HG03139 (cell line): ENCODE measurements at regions not wholly inside any gene's neighbourhood (a gene's known extent, or its start where the extent isn't known, plus 50 kb on each side); places are given as distances from the start of the nearest gene placed in this dataset.

Experiments
- ATAC-seq: cut with Tn5 transposase; IDR thresholded peaks from one replicate; pipeline ENCODE4 v1.9.1; 2021; ENCODE audit not compliant: unreplicated experiment

DNA sequence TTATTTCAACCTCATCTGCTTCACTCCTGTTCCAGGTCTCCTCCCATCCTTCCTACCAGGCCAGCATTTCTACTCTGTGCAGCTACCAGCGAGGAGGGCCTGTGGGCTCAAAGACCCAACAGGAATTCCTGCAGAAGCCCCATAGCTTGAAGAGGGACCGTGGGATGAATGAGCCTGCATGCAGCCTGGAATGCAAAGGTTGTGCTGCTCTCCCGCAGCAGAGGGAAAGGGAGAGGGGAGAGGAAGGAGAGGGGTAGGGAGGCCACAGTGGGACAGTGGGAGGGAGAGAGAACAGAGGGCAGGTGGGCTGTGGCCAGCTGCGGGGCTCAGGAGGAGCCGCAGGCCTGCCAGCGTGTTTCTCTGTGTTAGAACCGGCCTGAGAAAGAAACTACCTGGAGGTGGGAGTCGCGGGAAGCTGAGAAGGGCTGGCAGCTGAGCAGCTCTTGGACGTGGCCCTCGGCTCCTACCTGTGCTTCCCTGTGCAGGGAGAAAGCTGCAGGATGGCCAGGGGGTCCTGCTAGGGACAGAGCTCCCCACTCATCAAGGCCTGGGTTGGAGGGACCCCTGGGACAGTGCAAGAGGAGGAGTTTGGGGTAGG is 66.1 kb upstream of the MLN start:
- no peak for ATAC-seq

DNA sequence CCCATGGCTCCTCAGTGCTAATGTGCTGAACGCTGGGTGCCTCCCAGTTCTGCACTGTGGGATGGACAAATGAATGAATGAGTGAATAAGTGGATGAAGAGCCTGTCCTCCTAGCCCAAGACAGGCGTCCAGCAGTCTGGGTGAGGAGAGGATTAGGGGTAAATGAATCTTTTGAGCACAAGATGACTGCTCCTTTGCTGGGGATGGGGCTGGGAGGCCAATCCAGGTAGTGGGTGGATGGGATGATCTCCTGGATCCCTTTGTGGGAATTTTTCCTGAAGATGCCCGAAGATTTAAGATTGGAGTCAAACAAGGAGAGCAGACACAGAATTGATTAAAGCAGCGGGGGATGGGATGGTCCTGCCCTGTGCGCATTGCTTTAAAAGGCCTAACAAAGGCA is 65.3 kb upstream of the MLN start:
- ATAC-seq: no peak

DNA sequence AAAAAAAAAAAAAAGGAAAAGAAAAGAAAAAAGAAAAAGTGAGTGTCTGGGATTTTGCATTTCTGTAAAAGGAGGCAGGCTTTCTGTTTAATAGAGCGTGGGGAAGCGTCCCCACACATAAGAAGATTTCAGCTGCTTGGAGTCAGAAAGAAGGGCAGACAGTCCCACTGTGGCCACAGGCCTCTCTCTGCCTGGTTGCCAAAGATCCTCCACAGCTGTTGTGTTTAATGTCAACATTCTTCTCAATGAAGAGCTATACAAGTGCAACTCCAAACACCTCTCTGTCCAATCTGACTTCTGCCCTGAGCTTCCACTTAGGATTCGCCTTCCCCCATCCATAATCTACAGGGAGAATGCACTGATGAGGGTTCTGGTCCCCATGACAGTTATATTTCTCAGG is 64.3 kb upstream of the MLN start:
- ATAC-seq: no peak

DNA sequence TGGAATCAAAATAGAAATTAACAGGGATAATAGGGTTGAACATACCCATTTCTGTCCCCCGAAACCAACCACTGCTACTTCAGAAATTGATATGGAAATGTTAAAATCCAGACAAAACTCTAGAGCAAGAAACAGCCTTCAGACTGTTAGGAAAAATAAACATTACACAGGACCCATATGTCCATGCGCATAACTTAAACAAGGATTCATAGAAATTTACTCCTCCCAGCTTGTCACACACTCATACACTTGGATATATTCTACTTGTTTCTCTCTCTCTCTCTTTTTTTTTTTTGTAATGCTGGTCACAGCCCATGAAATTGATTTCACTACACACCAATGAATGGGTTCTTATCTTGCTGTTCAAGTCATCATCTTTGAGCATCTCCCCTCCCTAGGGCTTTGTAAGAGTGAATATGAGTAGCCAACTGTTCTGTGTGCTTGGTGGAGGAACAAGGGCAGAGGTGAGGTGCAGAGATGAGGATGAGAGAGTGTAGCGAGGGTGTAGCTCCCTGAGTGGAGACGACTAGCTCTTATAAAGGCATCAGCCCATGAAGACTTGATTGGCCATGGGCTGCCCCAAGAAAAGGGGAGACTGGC is 61.8 kb upstream of the MLN start:
- ATAC-seq: no peak

DNA sequence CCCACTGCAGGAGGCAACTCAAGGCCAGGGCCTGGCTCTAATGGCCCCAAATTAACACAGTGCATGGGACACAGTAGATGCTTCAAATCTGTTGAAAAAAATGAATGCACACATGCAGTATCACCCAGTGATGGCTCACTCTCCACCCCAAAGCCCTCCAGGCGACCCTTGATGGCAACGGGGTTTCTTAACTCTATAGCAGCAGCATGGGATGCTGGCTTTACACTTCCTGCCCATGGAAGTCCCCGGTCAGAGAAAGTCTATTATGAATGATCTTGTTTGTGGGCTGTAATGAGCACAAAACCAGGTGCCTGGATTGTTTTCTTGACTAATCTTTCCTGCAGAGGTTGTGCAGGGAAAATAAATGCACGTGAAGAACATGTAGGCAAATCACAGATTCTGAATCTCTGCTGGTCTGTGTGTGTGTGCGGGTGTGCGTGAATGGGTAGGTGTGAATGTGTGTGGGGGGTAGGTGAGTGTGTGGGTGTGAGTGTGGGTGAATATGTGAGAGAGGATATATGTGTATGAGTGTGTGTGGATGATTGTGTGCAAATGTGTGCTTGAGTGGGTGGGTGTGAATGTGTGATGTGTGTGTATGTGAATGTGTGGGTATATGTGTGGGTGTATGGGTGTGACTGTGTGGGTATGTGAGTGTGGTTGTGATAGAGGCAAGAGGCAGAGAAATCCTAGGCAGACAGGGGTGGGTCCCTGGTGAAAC is 60.1 kb upstream of the MLN start:
- no peak for ATAC-seq

DNA sequence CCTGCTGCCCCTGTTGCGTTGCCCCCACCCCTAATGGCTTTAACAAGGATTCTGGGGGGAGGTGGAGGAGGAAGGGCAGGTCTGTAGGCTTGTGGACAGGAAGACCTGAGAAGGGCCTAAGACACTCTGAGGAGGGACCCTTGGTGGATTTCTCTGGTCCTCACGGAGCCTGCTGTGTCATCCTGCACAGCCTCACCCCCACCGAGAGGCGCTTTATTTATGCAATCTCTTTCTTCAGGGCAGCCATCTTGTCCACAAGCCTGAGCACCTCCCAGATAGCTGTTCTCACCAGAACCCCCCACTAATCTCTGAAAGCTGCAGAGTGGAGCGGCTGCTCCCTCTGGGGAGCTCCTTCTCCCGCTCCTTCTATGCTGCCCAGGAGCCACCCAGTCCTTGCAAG is 59.3 kb upstream of the MLN start:
- ATAC-seq: no peak

DNA sequence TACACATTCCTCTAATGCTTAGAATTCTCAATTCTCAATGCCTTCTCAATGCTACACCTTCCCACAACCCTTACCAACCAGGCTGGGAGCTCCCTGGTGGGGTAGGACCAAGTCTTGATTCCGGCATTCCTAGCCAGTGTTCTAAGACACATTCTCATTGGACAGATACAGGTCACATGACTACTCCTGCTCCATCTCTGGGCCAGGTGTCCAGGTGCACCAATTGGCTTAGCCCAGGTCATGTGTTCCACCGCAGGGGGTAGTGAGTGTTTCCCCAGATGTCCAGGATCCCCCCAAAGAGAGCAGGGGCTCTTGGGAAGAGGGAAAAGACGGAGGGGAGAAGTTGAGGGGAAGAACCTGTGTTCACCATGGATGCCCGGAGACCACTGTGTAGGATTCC is 58.7 kb upstream of the MLN start:
- ATAC-seq: no peak

DNA sequence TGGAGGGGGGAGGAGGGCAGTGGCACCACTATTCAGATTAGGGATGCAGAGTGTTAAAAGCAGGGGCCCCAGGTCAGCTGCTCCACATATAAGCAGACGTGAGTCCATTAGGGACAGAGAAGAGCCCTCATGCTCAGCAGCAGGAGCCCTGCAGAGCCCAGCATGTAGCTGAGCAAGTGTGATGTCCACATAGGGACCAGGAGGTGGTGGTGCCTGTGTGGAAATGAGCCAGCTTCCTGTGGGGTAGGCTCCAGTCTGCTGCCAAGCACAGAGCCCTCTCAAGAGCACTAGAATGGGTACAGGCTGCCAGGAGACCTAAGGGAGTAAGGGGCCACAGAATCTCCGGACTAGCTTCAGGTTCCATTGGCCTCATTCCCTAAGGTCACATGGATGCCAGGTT is 57.9 kb upstream of the MLN start:
- ATAC-seq: no peak

DNA sequence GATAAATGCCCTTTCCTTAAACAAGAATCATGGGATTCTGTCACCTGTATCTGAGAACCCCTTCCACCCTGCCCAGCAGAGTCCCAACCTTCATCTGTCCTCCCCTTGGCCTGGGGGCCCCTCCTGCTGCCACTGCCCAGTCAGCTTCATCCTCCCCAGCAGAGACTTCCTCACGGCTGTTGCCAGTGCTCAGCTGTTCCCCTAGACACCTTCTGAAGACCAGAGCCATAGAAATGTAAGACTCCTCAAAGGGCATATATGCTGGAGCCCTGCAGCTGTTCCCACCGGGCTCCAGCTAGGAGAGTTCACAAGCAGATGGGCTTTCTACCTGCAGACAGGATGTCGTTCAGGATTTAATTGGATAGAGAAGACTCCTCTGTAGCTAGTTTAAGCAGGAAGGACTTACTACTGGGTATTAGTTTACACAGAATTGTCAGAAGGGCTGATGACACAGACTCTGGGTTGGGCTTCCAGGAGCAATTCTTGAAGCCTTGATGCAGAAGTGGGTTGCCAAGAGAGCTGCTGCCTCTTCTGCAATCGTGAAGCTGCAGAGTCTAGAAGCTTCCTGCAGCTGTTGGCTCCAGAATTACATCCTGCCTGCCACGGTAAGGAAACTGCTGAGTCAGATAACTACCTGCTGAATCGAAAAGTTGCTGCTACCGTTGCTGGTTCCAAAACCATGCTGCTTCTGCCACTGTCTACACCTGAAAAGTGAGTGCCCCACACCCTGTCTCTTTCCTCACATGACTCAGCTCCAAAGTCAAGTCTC is 57.1 kb upstream of the MLN start:
- no peak for ATAC-seq

DNA sequence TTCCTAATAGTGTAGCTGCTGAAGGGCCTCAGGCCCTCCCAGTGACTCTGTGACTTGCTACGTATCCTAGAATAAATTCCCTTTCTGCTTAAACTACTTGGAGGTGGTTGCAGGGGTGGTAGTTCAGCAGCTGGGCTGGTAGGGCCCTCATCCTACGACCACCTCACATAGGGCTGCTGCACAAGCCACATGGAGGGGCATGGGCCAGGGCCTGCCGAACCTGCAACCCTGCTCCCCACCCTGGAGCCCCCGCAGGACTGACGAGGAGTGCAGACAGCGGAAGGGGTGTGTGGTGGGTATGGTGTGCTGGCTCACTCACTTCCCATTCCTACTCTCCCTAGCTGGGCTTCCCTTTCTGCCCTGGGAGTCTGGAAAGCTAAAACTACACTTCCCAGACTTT is 56.2 kb upstream of the MLN start:
- no peak for ATAC-seq

DNA sequence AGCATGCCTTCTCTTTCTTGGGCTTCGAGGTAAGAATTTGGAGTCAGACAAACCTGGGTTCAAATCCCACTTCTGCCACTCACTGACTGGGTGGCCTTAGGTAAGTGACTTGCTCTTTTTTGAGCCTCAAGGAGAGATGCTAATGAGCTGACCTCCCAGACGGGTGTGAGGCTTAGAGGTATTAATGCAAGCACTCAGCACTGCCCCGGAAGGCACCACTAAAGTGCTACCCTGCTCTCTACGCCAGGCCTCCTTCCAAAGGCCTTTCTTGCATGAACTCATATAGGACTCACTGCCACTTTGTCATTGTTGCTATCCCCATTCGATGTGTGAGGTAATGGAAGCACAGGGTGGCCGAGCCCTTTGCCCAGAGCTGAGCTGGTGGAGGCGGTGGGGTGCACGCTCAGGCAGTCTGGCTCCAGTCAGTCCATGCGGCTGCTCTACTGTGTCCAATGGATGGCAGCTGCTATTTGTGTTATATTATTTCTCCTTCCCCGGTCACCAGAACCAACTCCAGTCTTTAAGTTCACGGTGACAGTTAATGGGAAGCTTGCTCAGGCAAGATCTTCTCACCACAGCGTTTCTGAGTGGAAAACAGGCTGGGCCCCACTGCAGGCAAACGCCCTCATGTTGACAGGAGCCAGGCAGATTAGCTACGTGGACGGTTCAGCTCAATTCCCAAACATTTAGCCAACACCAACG is 55.2 kb upstream of the MLN start:
- no peak for ATAC-seq

DNA sequence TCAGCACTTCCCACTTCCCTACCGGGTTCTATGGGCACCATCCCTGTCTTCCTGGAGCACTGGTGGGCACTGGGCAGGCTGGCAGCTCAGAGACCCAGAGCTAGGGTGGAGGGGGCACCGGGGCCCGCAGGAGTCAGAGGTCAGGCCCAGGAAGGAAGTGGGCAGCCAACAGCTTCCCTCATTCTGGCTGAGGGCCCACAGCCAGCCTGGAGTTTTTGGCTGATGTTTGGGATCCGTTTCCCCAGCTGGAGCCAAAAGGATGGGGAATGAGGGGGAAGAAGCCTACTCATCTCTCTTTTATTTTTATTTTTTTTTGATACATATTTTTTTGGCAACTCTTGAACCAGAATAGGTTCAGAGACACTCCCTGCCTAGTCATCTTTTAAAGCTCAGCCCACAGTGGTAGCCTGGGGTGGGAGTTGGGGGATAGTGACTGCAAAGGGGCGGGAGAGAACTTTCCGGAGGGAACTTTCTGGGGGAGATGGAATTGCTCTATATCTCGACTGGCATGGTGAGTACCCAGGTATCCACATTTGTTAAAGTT is 54.2 kb upstream of the MLN start:
- ATAC-seq: no peak

DNA sequence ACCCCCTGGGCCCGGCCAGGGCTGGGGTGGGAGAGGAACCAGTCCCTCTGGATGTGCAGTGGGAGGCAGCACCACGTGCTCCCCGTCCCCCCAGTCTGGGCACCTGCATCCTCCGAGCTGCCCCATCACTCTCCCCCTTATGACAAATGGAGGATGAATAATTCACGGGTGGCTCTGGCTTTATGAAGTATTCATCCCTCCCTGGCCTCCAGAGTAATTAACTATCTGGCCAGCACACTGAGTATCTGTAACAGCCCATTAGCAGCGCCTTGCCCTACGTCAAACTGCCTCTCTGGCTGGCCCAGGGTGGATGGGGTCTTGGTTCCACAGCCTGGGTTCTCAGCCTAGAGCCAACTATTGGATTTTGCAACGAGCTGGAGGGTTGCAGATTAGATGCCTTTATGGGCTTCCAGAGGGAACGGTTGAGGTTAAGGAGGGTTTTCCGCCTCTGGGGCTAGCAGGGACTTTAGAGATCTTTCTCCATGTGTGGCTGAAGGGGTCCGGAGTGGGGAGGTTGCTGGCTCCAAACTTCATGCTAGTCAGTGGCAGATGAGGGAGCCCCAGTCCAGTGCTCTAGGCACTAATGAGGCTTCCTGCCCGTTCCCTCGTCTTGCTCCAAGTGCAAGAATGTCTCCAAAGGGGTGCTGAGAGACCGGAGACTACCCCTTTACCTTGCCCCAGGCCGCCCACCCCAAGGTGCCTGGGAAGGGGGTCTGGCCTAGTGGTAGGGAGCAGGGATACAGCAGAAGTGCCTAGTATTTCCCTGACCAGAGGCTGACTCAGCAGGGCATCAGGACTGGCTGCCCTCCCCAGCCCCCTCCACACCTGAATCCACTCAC is 53.5 kb upstream of the MLN start:
- ATAC-seq: no peak

DNA sequence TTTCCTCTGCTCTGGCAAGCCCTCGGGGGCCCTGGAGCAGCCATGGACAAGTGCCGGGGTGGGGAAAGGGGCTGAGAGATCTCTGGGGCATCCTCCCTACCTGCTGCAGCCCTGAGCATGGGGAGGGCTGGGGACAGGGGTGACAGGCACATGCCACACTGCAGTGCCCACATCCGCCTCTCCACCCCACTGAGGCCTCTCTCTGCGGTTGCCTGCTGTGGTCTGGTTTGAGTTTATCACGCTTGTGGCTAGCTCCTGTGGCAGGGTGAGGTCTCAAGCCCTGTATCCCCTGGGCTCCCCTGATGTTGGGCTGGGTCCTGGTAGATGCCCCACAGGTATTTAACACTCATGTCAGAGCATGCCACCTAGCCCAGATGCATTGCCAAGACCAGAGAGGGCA is 52.9 kb upstream of the MLN start:
- ATAC-seq: no peak

DNA sequence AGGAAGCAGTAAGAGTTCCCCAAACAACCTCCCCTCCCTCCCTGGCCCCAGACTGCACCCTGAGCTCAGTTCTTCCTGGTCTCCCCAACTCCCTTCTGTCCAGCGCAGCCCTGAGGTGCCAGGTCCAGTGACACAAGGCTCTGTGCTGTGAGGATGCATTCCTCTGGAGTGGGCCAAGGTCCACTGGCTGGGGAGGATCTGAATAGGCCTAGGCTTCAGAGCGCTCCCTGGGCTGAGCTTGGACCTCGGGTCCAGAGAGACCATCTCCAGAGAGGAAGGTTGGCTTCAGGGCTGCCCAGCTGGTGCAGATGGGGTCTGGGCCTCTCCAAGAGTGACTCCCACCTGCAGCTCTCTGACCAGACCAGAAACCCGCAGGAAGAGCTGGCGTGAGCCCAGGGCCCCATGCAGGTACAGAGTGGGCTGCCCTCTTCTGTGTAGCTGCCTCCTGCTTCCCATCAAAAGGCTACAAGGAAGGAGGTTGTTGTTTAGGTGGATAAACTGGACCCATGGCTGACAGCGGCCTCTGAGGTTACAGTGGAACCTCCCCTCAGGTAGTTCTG is 52.3 kb upstream of the MLN start:
- ATAC-seq: no peak

DNA sequence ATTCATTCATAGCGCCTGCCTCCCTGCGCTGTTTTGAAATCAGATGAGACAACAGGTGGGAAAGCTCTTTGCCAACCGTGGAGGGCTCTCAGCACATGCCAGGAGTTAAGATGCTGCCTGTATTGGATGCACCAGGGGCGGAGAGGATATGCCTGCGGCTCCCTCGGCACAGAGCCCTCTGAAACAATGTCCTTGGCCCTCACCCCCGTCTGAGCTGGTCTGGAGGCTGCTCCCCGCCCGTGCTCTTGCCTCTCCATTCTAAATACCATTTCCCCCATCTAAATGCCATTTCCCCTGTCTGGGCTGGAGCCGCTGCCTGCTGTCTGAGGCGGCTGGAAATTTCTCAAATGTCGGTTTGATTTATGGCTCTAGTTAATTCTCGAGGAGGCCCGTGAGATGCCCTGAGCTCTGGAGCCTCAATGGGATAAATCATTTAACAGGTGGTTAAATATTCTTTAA is 50.8 kb upstream of the MLN start:
- ATAC-seq: no peak

DNA sequence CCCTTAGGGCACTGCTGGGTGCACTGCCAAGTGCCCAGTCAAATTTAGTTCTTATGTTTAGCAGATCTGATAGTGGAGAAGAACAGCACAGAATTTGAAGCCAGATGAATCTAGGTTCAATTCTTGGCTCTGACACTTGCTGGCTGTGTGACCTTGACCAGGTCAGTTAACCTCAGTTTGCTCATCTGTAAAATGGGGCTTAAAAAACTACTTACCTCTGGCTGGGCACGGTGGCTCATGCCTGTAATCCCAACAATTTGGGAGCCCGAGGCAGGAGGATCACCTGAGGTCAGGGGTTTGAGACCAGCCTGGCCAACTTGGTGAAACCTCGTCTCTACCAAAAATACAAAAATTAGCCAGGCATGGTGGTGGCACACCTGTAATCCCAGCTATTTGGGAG is 49.9 kb upstream of the MLN start:
- no peak for ATAC-seq
